ENCODE measurements at regions not wholly inside any gene's neighbourhood (a gene's known extent, or its start where the extent isn't known, plus 50 kb on each side); places are given as distances from the start of the nearest gene placed in this dataset.

- TF ChIP-seq CTCF (IDR thresholded peaks at IDR 0.05) (no peak), POLR2AphosphoS5 (IDR thresholded peaks at IDR 0.05) (no peak), POLR2A (IDR thresholded peaks at IDR 0.05) (no peak)
These were observed 287.2 kb downstream of the FOXO1 start for GRCh38 chr13:40379196-40379595.
